B cell (primary cell): ENCODE measurements at regions not wholly inside any gene's neighbourhood (a gene's known extent, or its start where the extent isn't known, plus 50 kb on each side); places are given as distances from the start of the nearest gene placed in this dataset.

Source experiments
- EZH2 ChIP-seq: IDR thresholded peaks from 2 replicates; pipeline ENCODE4 v1.6.1; 2012; ENCODE audit warnings: borderline replicate concordance, low read depth, mild to moderate bottlenecking, moderate library complexity, low read length; ENCODE audit not compliant: insufficient read depth, poor library complexity, severe bottlenecking
- TF ChIP-seq, protein P1 (sequence below): fragments of 200-600 bp; IDR thresholded peaks from one replicate; pipeline ENCODE4 v1.8.0; 2022; ENCODE audit warnings: antibody characterized with exemption, mild to moderate bottlenecking

GRCh38 chr18:56139792-56140254 lies 498.6 kb downstream of the TXNL1 start:
- TF ChIP-seq EZH2, result no peak
- TF ChIP-seq, protein P1, sequence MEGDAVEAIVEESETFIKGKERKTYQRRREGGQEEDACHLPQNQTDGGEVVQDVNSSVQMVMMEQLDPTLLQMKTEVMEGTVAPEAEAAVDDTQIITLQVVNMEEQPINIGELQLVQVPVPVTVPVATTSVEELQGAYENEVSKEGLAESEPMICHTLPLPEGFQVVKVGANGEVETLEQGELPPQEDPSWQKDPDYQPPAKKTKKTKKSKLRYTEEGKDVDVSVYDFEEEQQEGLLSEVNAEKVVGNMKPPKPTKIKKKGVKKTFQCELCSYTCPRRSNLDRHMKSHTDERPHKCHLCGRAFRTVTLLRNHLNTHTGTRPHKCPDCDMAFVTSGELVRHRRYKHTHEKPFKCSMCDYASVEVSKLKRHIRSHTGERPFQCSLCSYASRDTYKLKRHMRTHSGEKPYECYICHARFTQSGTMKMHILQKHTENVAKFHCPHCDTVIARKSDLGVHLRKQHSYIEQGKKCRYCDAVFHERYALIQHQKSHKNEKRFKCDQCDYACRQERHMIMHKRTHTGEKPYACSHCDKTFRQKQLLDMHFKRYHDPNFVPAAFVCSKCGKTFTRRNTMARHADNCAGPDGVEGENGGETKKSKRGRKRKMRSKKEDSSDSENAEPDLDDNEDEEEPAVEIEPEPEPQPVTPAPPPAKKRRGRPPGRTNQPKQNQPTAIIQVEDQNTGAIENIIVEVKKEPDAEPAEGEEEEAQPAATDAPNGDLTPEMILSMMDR, result no peak
